ENCODE measurements at regions not wholly inside any gene's neighbourhood (a gene's known extent, or its start where the extent isn't known, plus 50 kb on each side); places are given as distances from the start of the nearest gene placed in this dataset.
"Not testable (repeated sequence)": the region's sequence is repeated elsewhere in the genome, so short reads cannot be mapped to it uniquely, and the experiment has no call there.

DNA sequence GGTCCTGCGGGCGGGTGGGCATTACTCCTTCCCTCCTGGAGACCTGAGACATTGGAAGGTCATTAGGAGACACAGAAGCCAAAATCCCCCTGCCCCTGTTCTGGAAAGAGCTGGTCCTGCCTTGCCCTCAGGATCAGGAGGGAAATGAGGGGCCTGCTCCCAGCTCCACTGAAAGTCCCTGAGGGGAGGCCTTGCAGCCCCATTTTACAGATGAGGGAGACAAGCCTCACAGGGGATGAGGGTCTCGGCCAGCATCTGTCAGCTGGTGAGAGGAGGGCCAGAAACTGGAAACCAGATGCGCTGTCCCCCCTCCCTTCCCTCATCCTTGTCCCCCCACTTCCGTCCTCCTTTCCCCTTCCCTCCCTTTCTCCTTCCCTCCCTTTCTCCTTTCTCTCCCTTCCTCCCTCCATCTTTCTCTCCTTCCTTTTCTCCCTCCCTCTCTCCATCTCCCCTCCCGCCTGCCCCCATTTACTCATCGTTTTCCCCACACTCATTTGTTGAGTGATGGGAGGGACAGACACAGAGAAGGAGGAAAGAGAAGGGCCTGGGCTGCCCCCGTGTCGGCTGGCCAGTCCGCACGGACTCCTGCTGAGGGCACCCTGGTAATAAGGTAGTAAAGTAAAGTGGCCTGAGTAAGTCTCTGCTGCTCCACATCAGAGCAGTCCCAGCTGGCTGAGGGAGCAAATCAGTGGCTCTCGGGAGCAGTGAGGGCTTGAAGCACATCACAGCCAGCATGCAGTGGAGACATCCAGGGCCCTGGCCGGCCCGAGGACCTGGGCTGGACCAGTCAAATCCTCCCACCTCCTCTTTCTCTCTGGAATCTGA lies 112.4 kb upstream of the ALDH1A3 start:
- no peak for DNase-seq

DNA sequence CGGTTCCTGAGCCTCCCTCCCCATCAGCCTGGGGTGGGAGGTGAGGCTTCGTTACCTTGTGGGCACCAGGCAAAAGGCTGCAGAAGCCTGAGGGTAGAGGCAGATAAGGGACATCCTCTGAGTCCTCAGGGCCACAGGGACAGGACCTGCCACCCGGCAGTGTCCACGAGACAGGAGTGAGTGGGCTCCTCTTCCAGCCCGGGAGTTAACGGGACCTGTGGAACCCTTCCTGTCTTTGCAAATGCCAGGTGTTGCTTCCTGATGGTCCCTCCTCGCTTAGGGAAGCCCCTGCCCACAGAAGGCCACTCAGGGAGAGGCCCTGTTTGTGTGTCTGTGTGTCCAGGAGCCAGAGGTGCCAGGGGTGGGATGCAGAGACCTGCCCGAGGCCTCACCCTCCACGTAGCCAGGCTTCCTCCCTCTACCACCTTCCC lies 111.1 kb upstream of the ALDH1A3 start:
- DNase-seq, result no peak

GRCh38 chr15:100769043-100769974 lies 110.3 kb upstream of the ALDH1A3 start:
- no peak for DNase-seq

- no peak for DNase-seq
Measured at GRCh38 chr15:100769975-100770340, 109.7 kb upstream of the ALDH1A3 start.

GRCh38 chr15:100770661-100771584 lies 108.7 kb upstream of the ALDH1A3 start:
- DNase-seq, result no peak

GRCh38 chr15:100771746-100772145 lies 107.9 kb upstream of the ALDH1A3 start:
- DNase-seq, result no peak

- no peak for DNase-seq
Measured at GRCh38 chr15:100772478-100772877, 107.2 kb upstream of the ALDH1A3 start.

DNA sequence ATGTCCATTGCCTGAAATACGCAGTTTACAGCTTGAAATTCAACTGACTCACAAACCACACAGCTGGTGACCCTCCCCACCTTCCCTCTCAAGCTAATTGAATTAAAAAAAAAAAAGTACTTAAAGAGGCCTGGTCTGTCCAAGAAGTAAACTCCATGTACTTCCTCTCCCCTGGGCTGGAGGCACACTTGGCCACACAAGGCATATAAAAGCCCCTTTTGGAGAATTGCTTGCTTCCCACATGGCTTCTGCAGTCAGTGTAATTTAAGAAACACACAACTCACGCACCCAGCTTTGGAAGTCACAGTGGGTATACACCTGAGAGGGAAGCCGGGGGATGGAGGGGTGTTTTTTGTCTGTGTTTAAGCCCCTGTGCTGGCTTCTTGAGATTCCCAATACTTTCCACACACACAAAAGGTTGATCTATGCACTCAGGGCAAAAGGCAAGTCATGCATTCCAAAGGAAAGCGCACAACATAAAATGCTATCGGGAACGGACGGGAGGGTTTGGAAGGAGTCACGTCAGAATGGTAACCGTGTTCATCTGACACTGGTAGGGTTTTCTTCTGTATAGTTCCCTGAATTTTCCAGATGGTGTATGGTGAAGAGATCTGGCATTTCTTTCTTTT lies 106.6 kb upstream of the ALDH1A3 start:
- DNase-seq, result no peak

- DNase-seq, result not testable (repeated sequence)
Measured at GRCh38 chr15:100774044-100774443, 105.6 kb upstream of the ALDH1A3 start.

DNA sequence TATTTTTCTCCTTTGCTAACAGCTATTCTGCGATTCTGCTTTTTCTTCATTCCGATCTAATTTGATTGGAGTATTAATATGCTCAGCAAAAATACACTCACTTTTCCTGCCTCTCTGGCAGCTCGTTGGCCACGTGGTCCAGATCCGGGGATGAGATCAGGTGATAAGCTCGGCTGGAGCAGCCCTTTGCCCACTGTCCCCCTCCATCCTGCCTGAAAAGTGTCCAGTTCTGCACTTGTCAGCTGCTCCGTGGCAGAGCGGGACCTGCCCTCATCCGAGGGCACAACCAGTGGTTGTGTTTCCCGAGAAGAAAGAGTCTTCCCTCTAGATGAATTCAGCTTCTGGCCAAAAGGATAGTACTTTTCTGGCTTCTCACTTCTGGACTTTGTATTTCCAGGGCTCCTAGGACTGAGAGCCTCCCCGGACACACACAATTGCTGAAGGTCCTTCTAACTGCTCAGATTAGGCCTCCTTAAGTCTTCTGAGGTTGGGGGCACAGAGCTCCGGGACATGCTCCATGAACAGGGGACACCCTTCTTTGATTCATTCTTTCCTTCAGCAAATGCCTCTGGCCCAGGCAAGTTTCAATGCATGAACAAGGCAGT lies 103.9 kb upstream of the ALDH1A3 start:
- no peak for DNase-seq

- DNase-seq, result no peak
Measured at GRCh38 chr15:100777821-100778220, 101.8 kb upstream of the ALDH1A3 start.

GRCh38 chr15:100778831-100779288 lies 100.8 kb upstream of the ALDH1A3 start:
- DNase-seq, result no peak

GRCh38 chr15:100779331-100780207 lies 100.1 kb upstream of the ALDH1A3 start:
- DNase-seq, result no peak

- DNase-seq, result no peak
Measured at GRCh38 chr15:100780208-100780800, 99.3 kb upstream of the ALDH1A3 start.

DNA sequence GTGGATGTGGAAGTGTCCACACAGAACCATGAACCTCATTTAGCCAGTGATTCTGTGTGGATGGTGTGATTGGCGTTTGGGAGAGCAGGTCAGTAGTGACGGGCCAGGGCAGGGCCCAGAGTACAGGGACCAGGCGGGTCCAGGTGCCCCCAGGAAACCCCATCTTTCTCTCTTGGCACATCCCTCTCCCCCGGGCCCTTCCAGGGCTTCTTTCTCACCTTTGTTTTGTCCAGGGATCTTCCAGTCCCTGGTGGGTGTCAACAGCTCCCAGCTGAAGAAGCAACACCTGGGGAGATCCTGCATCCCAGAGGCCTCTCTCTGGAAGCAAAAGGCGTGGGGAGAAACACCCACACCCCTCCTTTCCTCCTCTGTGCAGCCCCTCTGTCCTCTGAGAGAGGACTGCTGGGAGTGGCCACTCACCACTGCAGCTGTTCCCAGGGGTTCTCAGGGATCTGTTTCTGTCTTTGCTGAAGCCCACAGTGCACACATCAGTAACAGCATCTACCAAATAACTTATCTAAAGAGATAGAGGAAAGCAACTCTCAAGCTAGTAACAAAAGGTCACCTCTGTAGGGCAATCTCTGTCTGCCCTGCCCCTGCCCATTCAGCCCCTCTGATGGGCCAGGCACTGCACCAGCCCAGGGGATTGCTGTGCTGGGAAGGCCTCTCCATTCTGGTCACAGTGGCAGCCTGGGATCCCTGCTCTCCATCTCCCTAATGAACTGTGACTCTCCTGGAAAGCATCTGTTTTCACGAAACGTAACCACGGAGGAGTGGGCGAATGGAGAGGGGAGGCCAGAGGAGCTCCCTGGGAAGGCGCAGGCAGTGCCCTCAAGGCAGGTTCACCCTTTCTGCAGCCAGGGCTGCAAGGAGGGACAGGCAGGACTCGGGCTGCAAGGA lies 98.3 kb upstream of the ALDH1A3 start:
- no peak for DNase-seq

- DNase-seq, result no peak
Measured at GRCh38 chr15:100781961-100782530, 97.6 kb upstream of the ALDH1A3 start.

DNA sequence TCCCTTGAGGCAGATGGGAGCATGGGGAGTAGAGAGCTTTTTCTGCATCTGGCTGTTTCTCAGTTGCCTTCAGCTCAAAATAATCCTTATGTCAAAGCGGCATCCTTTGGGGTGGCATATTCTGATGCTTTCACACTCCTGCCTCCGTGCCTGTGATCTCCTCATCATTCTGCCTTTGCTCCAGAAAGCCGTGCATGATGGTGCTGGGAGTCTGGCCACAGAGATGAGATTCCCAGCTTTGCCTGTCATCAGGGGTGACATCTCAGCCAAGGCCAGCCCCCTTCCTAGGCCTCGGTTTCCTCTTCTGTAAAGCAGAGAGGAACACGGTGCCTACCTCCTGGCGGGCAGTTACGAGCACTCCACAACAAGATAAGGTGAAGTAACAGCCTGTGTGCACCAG lies 96.3 kb upstream of the ALDH1A3 start:
- DNase-seq, result no peak

DNA sequence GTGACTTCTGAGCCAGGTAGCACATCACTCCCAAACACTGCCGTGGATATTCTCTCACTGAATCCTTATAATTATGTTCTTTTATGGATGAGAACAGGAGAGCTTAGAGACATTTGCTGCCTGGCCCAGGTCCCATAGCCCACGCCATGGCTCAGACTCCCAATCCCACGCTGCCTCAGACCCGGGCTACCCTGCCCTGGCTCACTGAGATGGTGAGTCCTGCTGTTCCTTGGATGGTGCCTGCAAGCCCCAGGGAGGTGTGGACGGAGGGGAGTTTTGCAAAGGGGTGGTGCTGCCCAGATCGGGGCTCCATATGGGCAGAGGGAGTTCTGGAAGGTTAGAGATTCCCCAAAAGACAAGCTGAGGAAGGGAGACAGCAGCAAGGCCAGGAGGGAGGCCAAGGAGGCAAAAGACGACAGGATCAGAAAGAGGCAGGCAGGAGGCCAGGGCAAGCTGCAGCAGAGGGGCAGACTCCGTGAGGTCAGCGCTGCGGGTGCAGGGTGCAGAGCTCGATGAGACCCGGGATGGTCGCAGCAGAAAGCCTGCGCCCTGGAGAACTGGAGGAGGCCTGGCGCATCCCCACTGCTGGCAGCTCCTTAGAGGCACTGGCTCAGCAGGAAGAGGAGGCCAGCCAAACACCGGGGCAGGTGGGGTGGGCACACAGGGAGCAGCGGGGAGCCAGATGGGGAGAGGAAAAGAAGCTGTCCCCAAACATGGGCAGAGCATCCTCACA lies 95.7 kb upstream of the ALDH1A3 start:
- no peak for DNase-seq
